ENCODE measurements at regions not wholly inside any gene's neighbourhood (a gene's known extent, or its start where the extent isn't known, plus 50 kb on each side); places are given as distances from the start of the nearest gene placed in this dataset.

GRCh38 chr4:175530655-175531054 is 281.4 kb downstream of the GPM6A start:
- Mint-ChIP-seq H3K4me3 (no peak overlapping the region), H3K27ac (ENCODE audit: unreplicated experiment) (no peak overlapping the region)

GRCh38 chr4:175531405-175532091 is 280.5 kb downstream of the GPM6A start:
- DNase-seq (ENCODE audit: low read depth, low spot score), result no peak
- peaks cover 2% of the 10 kb centered on the region for H3K9me3 Mint-ChIP-seq
- no peaks in the 10 kb centered on the region for H3K4me1 Mint-ChIP-seq
- H3K27me3 Mint-ChIP-seq (ENCODE audit: low read depth), result no peaks in the 10 kb centered on the region
- H3K27ac Mint-ChIP-seq (ENCODE audit: unreplicated experiment), result no peak overlapping the region
- no peak for TF ChIP-seq CTCF (conservative IDR thresholded peaks at IDR 0.05)
- peaks cover 3% of the 10 kb centered on the region for H3K36me3 Mint-ChIP-seq (ENCODE audit: low read depth)
- no peak overlapping the region for H3K4me3 Mint-ChIP-seq

More at GRCh38 chr4:175530655-175531054, 281.4 kb downstream of the GPM6A start:
- DNase-seq (ENCODE audit: low read depth, low spot score), result no peak
- no peaks in the 10 kb centered on the region for H3K27me3 Mint-ChIP-seq (ENCODE audit: low read depth)
- peaks cover 2% of the 10 kb centered on the region for H3K9me3 Mint-ChIP-seq
- H3K4me1 Mint-ChIP-seq, result no peaks in the 10 kb centered on the region
- TF ChIP-seq CTCF (conservative IDR thresholded peaks at IDR 0.05), result no peak
- peaks cover 3% of the 10 kb centered on the region for H3K36me3 Mint-ChIP-seq (ENCODE audit: low read depth)

- Mint-ChIP-seq H3K9me3 (peaks cover 2% of the 10 kb centered on the region), H3K27ac (ENCODE audit: unreplicated experiment) (no peak overlapping the region), H3K36me3 (ENCODE audit: low read depth) (no peaks in the 10 kb centered on the region), H3K4me3 (no peak overlapping the region), H3K27me3 (ENCODE audit: low read depth) (no peaks in the 10 kb centered on the region), H3K4me1 (no peaks in the 10 kb centered on the region)
- peak; percentile 87 for TF ChIP-seq CTCF (conservative IDR thresholded peaks at IDR 0.05)
- peak; percentile 9 for DNase-seq (ENCODE audit: low read depth, low spot score)
Observed at GRCh38 chr4:175536852-175537453, 275.1 kb downstream of the GPM6A start.

GRCh38 chr4:175539498-175539897 is 272.6 kb downstream of the GPM6A start:
- H3K27ac Mint-ChIP-seq (ENCODE audit: unreplicated experiment), result no peak overlapping the region
- DNase-seq (ENCODE audit: low read depth, low spot score), result no peak
- no peaks in the 10 kb centered on the region for H3K9me3 Mint-ChIP-seq
- H3K4me1 Mint-ChIP-seq, result no peaks in the 10 kb centered on the region
- no peaks in the 10 kb centered on the region for H3K27me3 Mint-ChIP-seq (ENCODE audit: low read depth)
- no peaks in the 10 kb centered on the region for H3K36me3 Mint-ChIP-seq (ENCODE audit: low read depth)
- TF ChIP-seq CTCF (conservative IDR thresholded peaks at IDR 0.05), result no peak
- H3K4me3 Mint-ChIP-seq, result no peak overlapping the region

GRCh38 chr4:175540151-175540550 is 271.9 kb downstream of the GPM6A start:
- no peak for TF ChIP-seq CTCF (conservative IDR thresholded peaks at IDR 0.05)
- H3K9me3 Mint-ChIP-seq, result no peaks in the 10 kb centered on the region
- no peaks in the 10 kb centered on the region for H3K36me3 Mint-ChIP-seq (ENCODE audit: low read depth)
- no peaks in the 10 kb centered on the region for H3K4me1 Mint-ChIP-seq
- DNase-seq (ENCODE audit: low read depth, low spot score), result no peak
- H3K4me3 Mint-ChIP-seq, result no peak overlapping the region
- H3K27me3 Mint-ChIP-seq (ENCODE audit: low read depth), result no peaks in the 10 kb centered on the region
- H3K27ac Mint-ChIP-seq (ENCODE audit: unreplicated experiment), result no peak overlapping the region

All from neural crest cell (in vitro differentiated cells).